HG03045 (cell line): ENCODE measurements at regions not wholly inside any gene's neighbourhood (a gene's known extent, or its start where the extent isn't known, plus 50 kb on each side); places are given as distances from the start of the nearest gene placed in this dataset.

Source experiments
- ATAC-seq: cut with Tn5 transposase; IDR thresholded peaks from one replicate; pipeline ENCODE4 v1.9.1; 2021; ENCODE audit warnings: mild to moderate bottlenecking, moderate library complexity; ENCODE audit not compliant: unreplicated experiment

DNA sequence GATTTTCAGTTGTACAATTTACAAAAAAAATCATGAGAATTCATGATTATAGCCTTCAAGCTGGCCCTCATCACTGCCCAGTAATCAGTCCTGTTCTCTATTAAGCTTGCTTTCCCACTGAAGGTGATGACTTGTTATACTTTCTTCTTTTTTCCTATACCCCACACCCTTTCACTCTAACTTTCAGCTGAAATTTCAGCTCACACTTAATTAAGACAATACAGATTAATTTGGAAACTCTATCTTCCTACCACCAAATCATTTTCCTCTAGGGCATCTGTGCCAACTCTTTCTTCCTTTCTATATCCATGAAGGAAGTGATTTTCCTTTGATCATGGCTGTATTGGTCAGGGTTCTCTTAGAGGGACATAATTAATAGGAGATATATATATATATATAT lies 449.9 kb downstream of the CD109 start:
- ATAC-seq: no peak

DNA sequence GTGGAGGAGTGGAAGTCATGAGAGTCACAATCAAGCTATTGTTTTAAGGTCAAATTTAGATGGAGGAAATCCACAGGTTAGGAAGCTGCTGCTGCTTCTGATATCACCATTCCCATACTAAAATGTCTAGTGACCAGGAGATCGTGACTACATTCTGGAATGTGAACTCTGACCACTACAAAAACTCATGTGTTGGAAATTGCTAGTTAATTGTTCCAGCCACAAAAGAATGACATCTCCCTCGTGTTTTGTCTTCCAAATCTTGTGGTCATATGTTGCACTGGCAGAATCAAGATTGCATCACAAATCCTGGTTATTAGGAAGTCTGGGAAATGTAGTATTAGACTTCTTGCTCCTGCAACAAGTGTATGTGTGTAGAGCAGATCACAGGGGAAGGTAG lies 441.9 kb downstream of the CD109 start:
- no peak for ATAC-seq

GRCh38 chr6:74134327-74134726 lies 438.3 kb downstream of the CD109 start:
- no peak for ATAC-seq

DNA sequence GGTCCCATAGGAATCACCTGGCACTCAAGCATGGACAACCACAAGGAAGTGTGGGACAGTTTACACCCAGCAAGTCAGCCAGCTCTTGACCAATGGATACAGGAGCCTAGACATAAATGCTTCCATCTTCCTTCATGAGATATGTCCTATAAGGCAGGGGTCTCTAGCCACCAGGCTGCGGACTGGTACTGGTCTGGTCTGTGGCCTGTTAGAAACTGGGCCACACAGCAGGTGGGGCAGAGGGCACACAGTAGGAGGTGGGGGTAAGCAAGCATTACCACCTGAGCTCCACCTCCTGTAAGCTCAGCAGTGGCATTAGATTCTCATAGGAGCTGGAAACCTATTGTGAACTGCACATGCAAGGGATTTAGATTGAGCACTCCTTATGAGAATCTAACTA lies 437.1 kb downstream of the CD109 start:
- no peak for ATAC-seq

GRCh38 chr6:74130641-74131040 lies 434.6 kb downstream of the CD109 start:
- no peak for ATAC-seq

DNA sequence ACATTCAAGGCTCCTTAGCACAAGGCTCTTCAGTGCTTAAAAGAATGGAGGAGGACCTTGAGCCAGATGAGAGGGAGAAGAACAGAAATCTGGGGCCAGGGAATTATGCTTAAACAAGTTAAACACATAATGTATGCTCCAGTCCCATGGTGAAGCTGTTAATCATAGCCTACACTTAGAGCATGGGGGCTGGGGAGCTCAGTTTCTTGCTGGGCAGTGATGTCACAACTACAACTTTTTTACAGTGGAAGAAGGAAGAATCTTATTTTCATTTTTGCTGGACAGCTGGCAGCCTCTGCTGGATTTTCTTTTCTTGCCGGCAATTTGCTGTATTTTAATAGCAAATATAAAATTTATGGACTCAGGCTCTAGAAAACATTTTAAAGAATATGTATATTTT lies 432.5 kb downstream of the CD109 start:
- no peak for ATAC-seq

DNA sequence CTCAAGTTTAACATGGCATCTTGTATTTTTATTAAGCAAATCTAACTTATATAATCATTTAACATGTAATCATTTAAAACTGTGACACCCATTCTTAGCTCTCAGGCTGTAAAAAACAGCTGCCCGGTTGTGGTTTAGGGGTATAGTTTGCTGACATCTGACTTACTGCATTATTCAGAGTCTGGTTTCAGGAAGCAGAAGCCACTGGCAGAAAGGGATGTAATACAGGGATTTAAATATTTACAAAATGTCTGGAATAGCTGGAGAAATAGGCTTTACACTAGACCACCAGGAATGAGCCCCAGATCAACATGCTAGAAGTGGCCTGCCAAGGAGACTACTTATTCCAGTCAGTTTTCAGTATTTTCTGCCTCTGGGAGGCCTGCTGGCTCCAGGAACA lies 421.1 kb downstream of the CD109 start:
- ATAC-seq: no peak

GRCh38 chr6:74115674-74116073 lies 419.7 kb downstream of the CD109 start:
- no peak for ATAC-seq

- ATAC-seq: no peak
These were observed 418.4 kb downstream of the CD109 start for GRCh38 chr6:74114428-74114827.

DNA sequence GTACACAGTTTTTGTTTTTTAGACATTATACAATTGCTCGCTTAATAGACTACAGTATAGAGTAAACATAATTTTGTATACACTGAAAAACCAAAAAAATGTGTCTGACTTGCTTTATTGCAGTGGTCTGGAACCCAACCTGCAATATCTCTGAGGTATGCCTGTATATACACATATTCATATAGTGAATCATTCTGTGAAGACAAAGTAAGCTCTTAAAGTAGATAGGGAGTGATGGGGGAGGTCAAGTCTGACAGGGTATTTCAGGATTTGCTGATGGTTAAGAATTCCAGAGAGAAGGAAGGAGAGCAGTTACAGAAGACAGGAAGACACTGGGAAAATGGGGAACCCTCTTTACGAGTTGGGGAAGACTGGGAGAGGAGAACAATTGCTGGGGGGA lies 417.9 kb downstream of the CD109 start:
- ATAC-seq: no peak

- no peak for ATAC-seq
These were observed 407.4 kb downstream of the CD109 start for GRCh38 chr6:74103417-74103816.

DNA sequence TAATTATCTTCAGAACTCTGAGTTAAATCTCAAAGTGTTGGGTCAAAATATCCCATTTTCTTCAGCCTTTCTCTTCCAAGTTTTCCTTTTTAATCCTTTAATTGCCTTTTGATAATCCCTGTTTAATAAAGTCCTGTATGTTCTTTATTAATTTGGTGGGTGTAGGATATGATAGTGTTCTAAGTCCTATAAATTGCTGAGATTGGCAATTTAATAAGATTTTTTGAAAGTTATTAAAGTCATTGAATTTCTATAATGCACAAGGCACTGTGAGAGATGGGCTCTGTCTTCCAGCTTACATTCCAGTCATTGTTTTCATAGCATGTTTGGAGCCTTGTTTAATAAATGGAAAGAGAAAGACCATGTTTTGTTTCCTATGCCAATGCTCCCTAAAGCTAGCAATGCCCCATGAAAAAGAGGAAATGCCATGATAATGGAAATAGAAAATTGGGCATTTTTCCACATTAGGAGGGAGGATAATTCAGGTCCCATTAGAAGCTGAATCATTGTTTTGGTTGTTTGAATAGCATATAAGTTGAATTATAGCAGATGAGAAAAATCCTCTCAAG lies 404.8 kb downstream of the CD109 start:
- ATAC-seq: no peak

DNA sequence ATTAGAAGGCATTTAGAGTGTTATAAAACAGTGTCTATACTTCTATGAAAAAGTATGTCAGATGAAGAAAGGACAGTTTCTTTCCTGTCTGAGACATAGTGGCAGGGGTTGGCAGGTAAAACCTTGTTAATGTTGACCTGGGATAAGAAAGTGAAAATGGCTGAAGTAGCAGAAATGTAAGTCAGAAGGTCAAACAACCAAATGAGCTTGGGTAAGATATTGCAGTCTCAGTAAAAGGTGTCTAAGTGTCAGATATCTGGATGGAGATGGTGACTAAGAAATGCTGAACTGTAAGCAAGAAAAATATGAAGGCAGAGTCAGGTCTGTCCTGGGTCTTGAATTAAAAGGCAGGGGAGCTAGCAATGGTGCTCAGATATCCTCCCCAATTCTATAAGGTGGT lies 400.3 kb downstream of the CD109 start:
- no peak for ATAC-seq

GRCh38 chr6:74093361-74093760 lies 397.4 kb downstream of the CD109 start:
- no peak for ATAC-seq

DNA sequence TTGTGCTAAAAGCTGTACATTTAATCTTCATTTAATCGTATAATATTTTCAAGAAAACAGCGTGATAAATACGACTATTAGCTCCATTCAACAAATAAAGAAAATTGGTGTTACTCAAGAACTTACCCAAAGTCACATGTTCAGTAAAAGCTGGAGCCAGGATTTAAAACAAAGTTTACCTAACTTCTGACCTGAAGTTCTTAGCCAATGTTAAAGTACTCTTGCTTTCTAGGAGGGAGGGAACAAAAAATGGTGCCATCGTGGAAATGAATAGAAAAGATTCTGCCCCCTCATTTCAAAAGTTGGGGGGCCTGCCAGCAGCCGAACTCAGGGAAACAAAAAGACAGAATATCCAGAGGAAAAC lies 395.8 kb downstream of the CD109 start:
- no peak for ATAC-seq

DNA sequence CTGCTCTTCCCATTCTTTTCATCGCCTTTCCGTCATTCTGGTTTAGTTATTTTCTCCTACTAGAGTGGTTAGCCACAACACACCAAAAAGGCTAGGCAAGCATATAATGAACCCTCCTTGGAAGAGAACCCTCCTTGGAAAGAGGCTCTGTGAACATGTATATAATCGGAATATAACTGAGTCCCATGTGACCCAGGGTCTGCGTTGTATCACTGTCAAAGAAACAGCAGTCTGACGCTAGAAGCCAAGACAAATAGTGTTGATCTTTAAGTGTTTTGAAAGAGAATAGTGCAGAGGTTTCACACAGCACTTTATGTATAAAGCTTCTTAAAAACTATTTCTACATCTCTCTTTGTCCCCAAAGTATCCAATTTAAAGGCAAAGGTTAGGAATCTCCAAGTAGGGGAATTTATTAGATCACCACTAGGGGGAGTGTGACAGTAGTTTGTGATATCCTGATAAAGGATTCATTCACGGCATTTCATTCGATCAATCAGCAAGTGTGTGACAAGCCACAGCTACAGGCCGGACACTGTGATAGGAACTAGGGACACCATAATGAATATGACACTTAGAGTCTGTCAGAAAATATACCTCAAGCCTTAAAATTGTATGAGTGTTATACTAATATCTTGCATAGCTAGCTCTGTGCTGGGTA lies 395.3 kb downstream of the CD109 start:
- no peak for ATAC-seq

DNA sequence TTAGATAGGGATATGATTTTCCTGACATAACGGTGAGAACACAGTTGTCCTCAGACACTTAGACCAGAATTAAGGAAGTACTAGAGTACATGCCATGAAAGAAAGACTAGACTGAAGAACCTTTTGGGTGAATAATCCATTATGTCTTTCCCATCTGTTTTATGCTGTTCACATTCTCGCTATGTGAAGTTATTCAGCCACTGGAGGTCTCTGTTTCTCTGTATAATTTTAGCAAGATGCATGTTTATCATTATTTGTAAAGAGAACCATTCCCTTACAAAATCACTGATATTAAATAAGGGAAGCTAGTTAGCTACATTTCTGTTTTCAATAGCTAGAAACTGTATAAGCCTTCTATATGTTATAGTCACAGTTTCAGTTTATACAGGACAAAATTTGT lies 391.9 kb downstream of the CD109 start:
- ATAC-seq: no peak

GRCh38 chr6:74075896-74076295 lies 379.9 kb downstream of the CD109 start:
- ATAC-seq: no peak

DNA sequence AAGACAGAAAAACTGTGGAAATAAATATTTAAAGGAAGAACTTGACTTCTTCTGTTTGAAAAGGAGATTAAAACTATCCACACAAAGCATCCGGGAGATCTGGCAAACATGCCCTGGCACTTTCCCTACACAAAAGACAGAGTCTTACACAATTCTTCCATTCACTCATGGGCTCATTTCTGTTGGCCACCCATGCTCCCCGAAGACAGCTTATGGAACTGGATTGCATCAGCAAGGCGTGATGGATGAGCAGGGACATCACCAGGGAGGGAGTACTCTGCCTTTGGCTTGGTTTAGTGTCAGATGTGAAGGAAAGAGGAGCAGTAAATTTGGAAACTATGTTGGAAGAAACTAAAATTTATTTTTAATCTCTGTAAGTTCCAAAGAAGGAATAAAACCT lies 379.3 kb downstream of the CD109 start:
- ATAC-seq: no peak

GRCh38 chr6:74074645-74075044 lies 378.6 kb downstream of the CD109 start:
- ATAC-seq: no peak

DNA sequence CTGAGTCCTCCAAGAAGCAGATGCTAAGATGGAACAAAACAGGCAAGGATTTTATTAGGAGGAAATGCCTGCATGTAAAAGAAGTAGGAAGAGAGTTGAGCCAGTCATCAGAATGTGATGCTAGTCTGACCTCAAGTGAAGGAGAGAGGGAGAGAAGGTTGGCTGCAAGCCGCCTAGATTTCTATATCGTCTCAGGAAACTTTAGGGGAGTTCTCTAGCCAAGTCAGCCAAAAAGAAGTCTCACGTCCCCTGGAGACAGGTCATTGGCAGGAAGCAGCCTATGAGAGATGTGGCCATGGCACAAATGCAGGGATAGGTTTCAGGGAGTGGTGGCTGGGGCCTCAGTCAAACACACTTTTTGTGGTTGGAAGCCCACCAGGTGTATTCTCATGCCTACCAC lies 378.0 kb downstream of the CD109 start:
- no peak for ATAC-seq

- no peak for ATAC-seq
These were observed 377.4 kb downstream of the CD109 start for GRCh38 chr6:74073429-74073828.

DNA sequence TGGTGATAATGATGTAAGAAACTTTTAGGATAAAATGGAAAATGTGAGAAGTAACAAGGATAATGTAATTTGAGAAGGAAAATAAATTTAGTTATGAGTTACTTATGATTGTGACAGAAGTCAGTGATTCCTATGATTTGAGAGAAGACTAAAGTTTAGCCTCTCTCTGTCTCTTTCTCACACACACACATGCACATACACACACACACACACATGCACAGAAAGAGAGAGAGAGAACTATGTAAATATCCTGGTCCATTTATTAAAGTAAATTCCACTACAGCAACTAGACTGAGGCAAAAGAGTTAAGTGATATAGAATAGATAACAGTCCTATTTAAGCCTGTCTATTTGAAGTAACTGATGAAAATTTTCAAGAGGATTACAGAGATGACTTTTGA lies 375.2 kb downstream of the CD109 start:
- ATAC-seq: no peak
